ENCODE measurements at regions not wholly inside any gene's neighbourhood (a gene's known extent, or its start where the extent isn't known, plus 50 kb on each side); places are given as distances from the start of the nearest gene placed in this dataset.

DNA sequence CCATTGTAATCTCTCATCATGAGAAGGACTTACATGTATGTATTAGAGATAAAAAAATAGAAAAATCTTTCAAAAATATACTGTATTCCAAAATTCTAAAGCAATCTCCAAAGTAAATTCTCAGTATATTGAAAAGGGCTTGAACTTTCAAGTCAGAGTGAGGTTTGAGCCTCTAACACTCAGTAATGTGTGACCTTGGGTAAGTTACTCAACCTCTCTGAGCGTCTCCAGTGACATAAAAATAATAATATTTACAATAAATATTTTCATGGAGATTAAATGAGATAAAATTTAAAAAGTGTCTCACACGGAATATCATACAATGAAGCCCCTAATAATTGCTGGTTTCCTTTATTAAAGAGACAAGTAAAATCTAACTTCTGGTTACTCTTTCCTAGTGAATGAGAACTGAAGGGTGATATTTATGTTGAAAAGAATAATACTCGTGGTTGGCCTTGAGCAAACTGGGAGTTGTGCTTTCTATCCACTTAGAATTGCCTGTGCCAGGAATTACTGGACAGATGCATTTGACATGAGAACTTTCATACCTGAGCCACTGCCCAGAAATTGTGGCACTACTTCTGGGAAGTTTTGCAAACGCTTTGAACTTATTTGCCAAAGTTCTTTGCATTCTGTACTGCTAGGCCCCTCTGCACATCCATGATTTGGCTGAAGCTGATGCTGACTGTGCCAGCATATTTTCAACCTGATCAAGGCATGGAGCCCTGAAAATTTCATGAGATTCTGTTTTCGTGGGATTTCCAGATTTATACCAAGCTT, 933.7 kb downstream of the GALC start:
- Histone ChIP-seq H3K27me3 (no peaks in the 10 kb centered on the region), H3K4me3 (no peak overlapping the region), H3K27ac (no peak overlapping the region), H3K9me3 (no peaks in the 10 kb centered on the region), H3K4me1 (no peaks in the 10 kb centered on the region), H3K36me3 (no peaks in the 10 kb centered on the region)
- intact Hi-C loops (cut with DNase I; ENCODE audit: low total_unique reads) = no loop called here
- TF ChIP-seq, protein P1, sequence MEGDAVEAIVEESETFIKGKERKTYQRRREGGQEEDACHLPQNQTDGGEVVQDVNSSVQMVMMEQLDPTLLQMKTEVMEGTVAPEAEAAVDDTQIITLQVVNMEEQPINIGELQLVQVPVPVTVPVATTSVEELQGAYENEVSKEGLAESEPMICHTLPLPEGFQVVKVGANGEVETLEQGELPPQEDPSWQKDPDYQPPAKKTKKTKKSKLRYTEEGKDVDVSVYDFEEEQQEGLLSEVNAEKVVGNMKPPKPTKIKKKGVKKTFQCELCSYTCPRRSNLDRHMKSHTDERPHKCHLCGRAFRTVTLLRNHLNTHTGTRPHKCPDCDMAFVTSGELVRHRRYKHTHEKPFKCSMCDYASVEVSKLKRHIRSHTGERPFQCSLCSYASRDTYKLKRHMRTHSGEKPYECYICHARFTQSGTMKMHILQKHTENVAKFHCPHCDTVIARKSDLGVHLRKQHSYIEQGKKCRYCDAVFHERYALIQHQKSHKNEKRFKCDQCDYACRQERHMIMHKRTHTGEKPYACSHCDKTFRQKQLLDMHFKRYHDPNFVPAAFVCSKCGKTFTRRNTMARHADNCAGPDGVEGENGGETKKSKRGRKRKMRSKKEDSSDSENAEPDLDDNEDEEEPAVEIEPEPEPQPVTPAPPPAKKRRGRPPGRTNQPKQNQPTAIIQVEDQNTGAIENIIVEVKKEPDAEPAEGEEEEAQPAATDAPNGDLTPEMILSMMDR (IDR thresholded peaks at IDR 0.05) = no peak
- DNase-seq = no peak

DNA sequence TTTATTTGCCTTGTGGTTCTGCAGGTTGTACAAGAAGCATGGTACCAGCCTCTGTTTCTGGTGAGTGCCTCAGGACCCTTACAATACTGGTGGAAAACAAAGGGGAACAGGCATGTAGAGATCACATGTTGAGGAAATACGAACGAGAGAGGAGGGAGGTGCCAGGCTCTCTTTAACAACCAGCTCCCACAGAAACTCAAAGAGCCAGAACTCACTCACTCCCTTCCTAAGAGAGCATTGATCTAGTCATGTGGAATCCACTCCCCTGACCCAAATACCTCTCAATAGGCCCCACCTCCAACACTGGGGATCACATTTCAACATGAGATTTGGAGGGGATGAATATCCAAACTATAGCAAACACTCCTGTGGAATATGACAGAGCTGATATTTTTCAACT, 938.0 kb downstream of the GALC start:
- intact Hi-C loops (cut with DNase I; ENCODE audit: low total_unique reads) = no loop called here
- Histone ChIP-seq H3K27me3 (no peaks in the 10 kb centered on the region), H3K4me1 (no peaks in the 10 kb centered on the region), H3K36me3 (no peaks in the 10 kb centered on the region), H3K4me3 (no peak overlapping the region), H3K9me3 (no peaks in the 10 kb centered on the region), H3K27ac (no peak overlapping the region)
- TF ChIP-seq, protein P1 (IDR thresholded peaks at IDR 0.05) = no peak
- no peak for DNase-seq

DNA sequence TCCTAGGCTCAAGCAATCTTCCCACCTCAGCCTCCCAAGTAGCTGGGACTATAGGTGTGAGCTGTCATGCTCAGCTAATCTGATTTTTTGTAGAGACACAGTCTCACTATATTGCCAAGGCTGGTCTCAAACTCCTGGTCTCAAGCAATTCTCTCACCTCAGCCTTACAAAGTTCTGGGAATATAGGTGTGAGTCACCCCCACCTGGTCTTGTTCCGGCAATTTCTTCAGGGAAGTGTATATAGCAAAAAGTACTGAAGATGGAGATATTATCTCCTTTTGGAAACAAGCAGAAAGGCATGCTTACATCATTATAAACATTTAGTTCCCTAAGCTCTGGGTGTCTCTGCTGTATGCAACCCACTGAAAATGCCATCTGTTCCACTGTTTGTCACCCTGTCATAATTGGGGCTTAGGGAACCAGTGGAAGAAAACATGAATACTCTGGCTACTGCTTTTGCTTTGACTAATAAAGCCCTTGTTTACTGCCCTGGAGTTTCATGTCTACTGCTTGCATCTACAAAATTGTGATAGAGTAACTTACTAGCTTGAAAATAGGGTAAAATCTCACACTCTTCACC, 940.2 kb downstream of the GALC start:
- no peaks in the 10 kb centered on the region for H3K36me3 ChIP-seq
- DNase-seq = no peak
- TF ChIP-seq, protein P1 (IDR thresholded peaks at IDR 0.05) = no peak
- H3K9me3 ChIP-seq = no peaks in the 10 kb centered on the region
- H3K27ac ChIP-seq = no peak overlapping the region
- no peaks in the 10 kb centered on the region for H3K27me3 ChIP-seq
- intact Hi-C loops (cut with DNase I; ENCODE audit: low total_unique reads) = no loop called here
- H3K4me3 ChIP-seq = no peak overlapping the region
- no peaks in the 10 kb centered on the region for H3K4me1 ChIP-seq

DNA sequence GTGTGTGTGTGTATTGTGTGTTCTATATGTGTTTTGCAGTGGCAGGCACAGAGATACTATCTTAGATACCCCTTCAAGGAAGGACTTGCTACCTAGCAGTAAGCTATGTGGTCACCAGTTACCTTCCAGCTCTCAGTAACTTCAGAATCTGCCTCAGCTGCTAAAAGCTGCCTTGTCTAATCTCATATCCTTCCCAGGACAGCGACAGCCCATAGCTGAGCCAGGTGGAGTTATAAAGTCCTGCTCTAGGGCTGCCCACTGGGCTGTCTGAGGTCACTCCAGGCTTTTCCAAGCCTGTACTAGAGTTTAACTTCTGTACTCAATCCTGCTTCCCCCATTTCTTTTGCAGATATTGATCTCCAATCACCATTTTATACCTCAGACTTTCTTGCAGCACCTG, 942.6 kb downstream of the GALC start:
- no peak for DNase-seq
- H3K4me3 ChIP-seq = no peak overlapping the region
- intact Hi-C loops (cut with DNase I; ENCODE audit: low total_unique reads) = no loop called here
- H3K36me3 ChIP-seq = no peaks in the 10 kb centered on the region
- H3K27me3 ChIP-seq = no peaks in the 10 kb centered on the region
- H3K4me1 ChIP-seq = no peaks in the 10 kb centered on the region
- TF ChIP-seq, protein P1 (IDR thresholded peaks at IDR 0.05) = no peak
- no peaks in the 10 kb centered on the region for H3K9me3 ChIP-seq
- H3K27ac ChIP-seq = no peak overlapping the region

DNA sequence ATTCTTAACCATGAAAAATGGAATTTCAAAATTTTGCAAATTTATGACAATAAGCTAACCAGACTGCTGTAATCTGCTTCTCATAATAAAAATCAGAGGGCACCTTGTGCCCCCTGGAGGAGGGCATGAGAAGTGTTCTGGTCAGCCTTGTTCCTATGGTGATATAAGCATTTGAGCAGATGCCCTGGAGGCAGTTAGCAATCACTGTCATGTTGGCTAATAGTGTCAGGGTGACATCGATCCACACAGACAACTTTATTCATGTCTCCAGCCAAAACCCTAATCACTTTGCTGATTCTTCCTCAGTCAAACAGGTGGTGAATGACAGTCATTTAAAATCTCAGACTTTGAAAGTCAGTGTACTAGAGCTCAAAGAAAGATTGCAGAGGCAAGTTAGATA, 943.0 kb downstream of the GALC start:
- Histone ChIP-seq H3K9me3 (no peaks in the 10 kb centered on the region), H3K4me3 (no peak overlapping the region), H3K4me1 (no peaks in the 10 kb centered on the region), H3K36me3 (no peaks in the 10 kb centered on the region), H3K27ac (no peak overlapping the region), H3K27me3 (no peaks in the 10 kb centered on the region)
- TF ChIP-seq, protein P1 (IDR thresholded peaks at IDR 0.05) = peak in 1 of 2 experiments; percentile 15
- intact Hi-C loops (cut with DNase I; ENCODE audit: low total_unique reads) = no loop called here
- DNase-seq = no peak
